Stimulated activated naive B cell treated with anti-CD40 and anti-IgM and Interleukin-4, amounts not matched to agents 10 μg/mL and 1 μg/mL and 100 μg/mL, for 72 hours (primary cell): ENCODE measurements at regions not wholly inside any gene's neighbourhood (a gene's known extent, or its start where the extent isn't known, plus 50 kb on each side); places are given as distances from the start of the nearest gene placed in this dataset.
"Not testable (repeated sequence)": the region's sequence is repeated elsewhere in the genome, so short reads cannot be mapped to it uniquely, and the experiment has no call there.

ENCODE experiments used
- ATAC-seq, 2 donors: fragments of 150-1000 bp; cut with Tn5 transposase; replicated peaks; 2 replicates each; pipeline ENCODE4 v1.10.0; 2021; ENCODE audit warnings: moderate library complexity in 1 of 2
- DNase-seq: peaks from one replicate; pipeline ENCODE4 v3.0.0; 2021
- H3K27ac Mint-ChIP-seq: one replicate; pipeline ENCODE4 v1.8.0; 2022; ENCODE audit warnings: mild to moderate bottlenecking, mixed read lengths
- H3K27me3 Mint-ChIP-seq, 2 donors: one replicate each; pipeline ENCODE4 v1.8.0; 2022; ENCODE audit warnings: mixed read lengths in 2 of 2
- H3K36me3 Mint-ChIP-seq, 2 donors: one replicate each; pipeline ENCODE4 v1.8.0; 2022; ENCODE audit warnings: mixed read lengths in 2 of 2, mild to moderate bottlenecking in 1 of 2
- H3K4me1 Mint-ChIP-seq, 2 donors: one replicate each; pipeline ENCODE4 v1.8.0; 2022; ENCODE audit warnings: mixed read lengths in 2 of 2, mild to moderate bottlenecking in 1 of 2
- H3K4me3 Mint-ChIP-seq, 2 donors: one replicate each; pipeline ENCODE4 v1.8.0; 2022; ENCODE audit warnings: mild to moderate bottlenecking in 2 of 2, mixed read lengths in 2 of 2, moderate library complexity in 1 of 2
- H3K9me3 Mint-ChIP-seq, 2 donors: one replicate each; pipeline ENCODE4 v1.8.0; 2022; ENCODE audit warnings: mixed read lengths in 2 of 2, mild to moderate bottlenecking in 1 of 2

DNA sequence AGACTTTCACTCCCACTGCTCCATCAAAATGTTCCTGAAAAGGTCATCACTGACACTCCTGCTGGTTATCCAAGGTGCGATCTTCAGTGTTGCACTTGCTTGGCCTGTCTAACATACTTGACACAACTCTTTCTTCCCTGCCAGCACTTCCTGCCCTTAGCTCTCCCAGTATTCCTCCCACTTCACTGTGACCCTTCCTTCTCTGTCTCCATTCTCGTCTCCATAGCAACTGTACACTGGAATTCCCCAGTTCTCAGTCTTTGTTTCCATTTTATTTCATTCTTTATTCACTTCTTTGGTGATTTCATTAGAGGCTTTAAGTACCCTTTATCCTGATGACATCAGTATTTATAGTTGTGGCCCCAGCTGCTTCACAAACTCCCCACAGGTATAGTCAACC is 333.0 kb downstream of the IRS1 start:
- Mint-ChIP-seq H3K4me1 (no peaks in the 10 kb centered on the region), H3K36me3 (no peaks in the 10 kb centered on the region), H3K27me3 (no peaks in the 10 kb centered on the region), H3K9me3 (peaks cover 6 to 7% of the 10 kb centered on the region in 2 donors), H3K4me3 (no peak overlapping the region), H3K27ac (no peak overlapping the region)
- no peak for ATAC-seq
- no peak for DNase-seq

DNA sequence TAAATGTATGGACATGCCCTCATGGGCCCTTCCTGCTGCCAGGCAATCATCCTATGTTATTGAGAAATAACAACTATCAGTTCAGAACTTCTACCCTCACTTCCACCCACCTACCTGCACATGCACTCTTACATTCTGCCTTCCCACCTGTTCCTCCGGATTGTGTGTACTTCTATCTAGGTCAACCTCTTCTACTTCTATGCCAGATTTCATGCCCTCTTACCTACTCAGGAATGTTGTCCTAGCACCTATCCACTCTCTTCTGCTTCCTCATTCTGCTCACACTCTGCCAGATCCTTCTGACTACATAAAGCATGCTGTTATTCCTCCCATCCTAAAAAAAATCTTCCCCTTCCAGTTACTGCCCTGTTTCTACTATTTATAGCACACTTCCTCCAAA is 333.5 kb downstream of the IRS1 start:
- DNase-seq (no peak), ATAC-seq (no peak)
- Mint-ChIP-seq H3K4me3 (no peak overlapping the region), H3K27ac (no peak overlapping the region), H3K27me3 (no peaks in the 10 kb centered on the region), H3K36me3 (no peaks in the 10 kb centered on the region), H3K4me1 (no peaks in the 10 kb centered on the region), H3K9me3 (peaks cover 6 to 7% of the 10 kb centered on the region in 2 donors)

DNA sequence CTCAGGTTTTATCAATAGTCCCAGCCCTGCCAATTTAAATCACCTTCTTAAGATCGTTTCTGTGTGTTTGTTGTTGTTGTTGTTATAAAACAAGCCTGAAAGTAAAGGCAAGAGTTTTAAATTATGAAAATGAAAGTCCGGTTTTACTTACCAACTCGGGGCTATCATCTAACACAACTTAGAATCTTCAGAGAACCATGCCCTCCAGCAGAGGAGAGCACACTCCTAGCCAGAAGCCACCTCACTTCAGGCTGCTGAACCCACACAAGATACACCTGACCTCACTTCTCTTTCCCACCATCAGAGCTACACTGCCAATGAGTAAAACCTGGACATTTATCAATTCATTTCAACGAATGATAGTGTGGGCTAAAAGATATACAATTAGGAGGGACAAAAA is 335.2 kb downstream of the IRS1 start:
- no peaks in the 10 kb centered on the region for H3K36me3 Mint-ChIP-seq
- no peak overlapping the region for H3K4me3 Mint-ChIP-seq
- H3K27me3 Mint-ChIP-seq, result no peaks in the 10 kb centered on the region
- no peak overlapping the region for H3K27ac Mint-ChIP-seq
- no peak for ATAC-seq
- DNase-seq, result no peak
- peaks cover 6 to 7% of the 10 kb centered on the region in 2 donors for H3K9me3 Mint-ChIP-seq
- no peaks in the 10 kb centered on the region for H3K4me1 Mint-ChIP-seq

DNA sequence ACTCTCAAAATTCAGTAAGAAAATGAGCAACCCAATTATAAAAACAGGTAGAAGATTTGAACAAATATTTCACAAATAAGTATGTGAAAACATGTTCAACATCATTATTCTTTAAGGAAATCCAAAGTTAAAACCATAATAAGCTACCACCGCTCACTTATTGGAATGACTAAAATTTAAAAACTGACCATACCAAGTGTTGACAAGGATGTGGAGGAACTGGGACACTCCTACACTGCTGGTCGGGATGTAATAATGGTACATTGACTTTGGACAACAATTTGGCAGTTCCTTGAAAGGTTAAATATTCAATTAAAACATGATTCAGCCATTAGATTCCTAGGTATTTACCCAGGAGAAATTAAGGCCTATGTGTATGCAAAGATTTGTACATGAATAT is 336.5 kb downstream of the IRS1 start:
- Mint-ChIP-seq H3K4me3 (no peak overlapping the region), H3K36me3 (no peaks in the 10 kb centered on the region), H3K9me3 (peaks cover 6 to 7% of the 10 kb centered on the region in 2 donors), H3K27me3 (no peaks in the 10 kb centered on the region), H3K27ac (no peak overlapping the region), H3K4me1 (no peaks in the 10 kb centered on the region)
- DNase-seq (no peak), ATAC-seq (no peak)

DNA sequence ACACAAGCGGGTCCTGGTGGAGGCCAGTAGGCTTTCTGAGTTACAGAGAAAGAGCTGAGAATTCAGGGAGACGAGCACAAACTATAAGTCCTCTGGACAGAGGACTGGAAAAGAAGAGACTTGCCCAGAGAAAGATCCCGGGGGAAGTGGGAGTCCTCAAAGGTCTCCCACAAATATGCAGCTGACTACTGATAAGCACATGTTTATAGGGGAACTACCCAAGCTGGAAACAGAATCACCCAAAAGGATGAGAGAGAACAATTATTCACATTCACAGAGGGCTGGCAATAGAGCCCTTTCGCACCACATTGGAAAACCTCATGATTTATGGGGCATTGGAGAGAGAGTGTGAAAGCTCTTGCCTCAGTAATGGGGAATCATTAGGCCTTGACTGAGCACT is 337.6 kb downstream of the IRS1 start:
- Mint-ChIP-seq H3K4me1 (no peaks in the 10 kb centered on the region), H3K4me3 (no peak overlapping the region), H3K27ac (no peak overlapping the region), H3K9me3 (peaks cover 6 to 7% of the 10 kb centered on the region in 2 donors), H3K36me3 (no peaks in the 10 kb centered on the region), H3K27me3 (no peaks in the 10 kb centered on the region)
- DNase-seq (no peak), ATAC-seq (no peak)

DNA sequence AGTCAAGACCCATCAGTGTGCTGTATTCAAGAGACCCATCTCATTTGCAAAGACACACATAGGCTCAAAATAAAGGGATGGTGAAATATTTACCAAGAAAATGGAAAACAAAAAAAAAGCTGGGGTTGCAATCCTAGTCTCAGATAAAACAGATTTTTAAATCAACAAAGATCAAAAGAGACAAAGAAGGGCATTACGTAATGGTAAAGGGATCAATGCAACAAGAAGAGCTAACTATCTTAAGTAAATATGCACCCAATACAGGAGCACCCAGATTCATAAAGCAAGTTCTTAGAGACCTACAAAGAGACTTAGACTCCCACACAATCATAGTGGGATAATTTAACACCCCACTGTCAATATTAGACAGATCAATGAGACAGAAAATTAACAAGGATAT is 343.5 kb downstream of the IRS1 start:
- not testable (repeated sequence) for H3K4me3 Mint-ChIP-seq, H3K9me3 Mint-ChIP-seq, H3K36me3 Mint-ChIP-seq, DNase-seq, ATAC-seq, H3K4me1 Mint-ChIP-seq, H3K27ac Mint-ChIP-seq
- peaks cover 23 to 28% of the 10 kb centered on the region in 2 donors for H3K27me3 Mint-ChIP-seq

- no peak for ATAC-seq
- no peak overlapping the region for H3K4me3 Mint-ChIP-seq
- no peaks in the 10 kb centered on the region for H3K4me1 Mint-ChIP-seq
- H3K9me3 Mint-ChIP-seq, result peaks cover 6 to 7% of the 10 kb centered on the region in 2 donors
- peaks cover 23 to 28% of the 10 kb centered on the region in 2 donors for H3K27me3 Mint-ChIP-seq
- H3K36me3 Mint-ChIP-seq, result no peaks in the 10 kb centered on the region
- no peak for DNase-seq
- H3K27ac Mint-ChIP-seq, result no peak overlapping the region
These were observed 346.9 kb downstream of the IRS1 start for GRCh38 chr2:226452768-226453167.

GRCh38 chr2:226451486-226451885 is 348.1 kb downstream of the IRS1 start:
- H3K27me3 Mint-ChIP-seq, result peaks cover 20 to 24% of the 10 kb centered on the region in 2 donors
- no peak for DNase-seq
- H3K36me3 Mint-ChIP-seq, result no peaks in the 10 kb centered on the region
- no peak overlapping the region for H3K27ac Mint-ChIP-seq
- H3K9me3 Mint-ChIP-seq, result peaks cover 6% of the 10 kb centered on the region in 2 donors
- no peak overlapping the region for H3K4me3 Mint-ChIP-seq
- ATAC-seq, result no peak
- no peaks in the 10 kb centered on the region for H3K4me1 Mint-ChIP-seq

DNA sequence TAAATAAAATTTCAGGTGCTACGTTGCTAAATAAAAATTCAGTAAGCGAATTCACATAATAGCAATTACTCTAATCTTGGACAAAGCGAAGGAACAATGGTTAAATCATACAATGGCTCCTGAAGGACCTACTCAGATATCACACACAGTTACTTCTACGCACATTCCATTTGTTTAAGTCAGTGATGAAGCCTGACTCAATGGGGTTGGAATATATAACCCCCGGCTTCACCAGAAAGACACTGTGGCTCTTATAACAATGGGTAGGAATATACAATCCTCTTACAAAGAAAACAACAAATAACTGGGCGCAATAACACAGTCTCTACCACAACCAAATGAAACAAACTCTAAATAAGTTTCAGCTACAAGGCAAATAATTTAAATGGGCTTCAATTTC is 349.5 kb downstream of the IRS1 start:
- no peaks in the 10 kb centered on the region for H3K4me1 Mint-ChIP-seq
- DNase-seq (no peak), ATAC-seq (no peak)
- no peak overlapping the region for H3K4me3 Mint-ChIP-seq
- no peaks in the 10 kb centered on the region for H3K36me3 Mint-ChIP-seq
- peaks cover 12% of the 10 kb centered on the region in 2 donors for H3K27me3 Mint-ChIP-seq
- peaks cover 5 to 6% of the 10 kb centered on the region in 2 donors for H3K9me3 Mint-ChIP-seq
- H3K27ac Mint-ChIP-seq, result no peak overlapping the region

DNA sequence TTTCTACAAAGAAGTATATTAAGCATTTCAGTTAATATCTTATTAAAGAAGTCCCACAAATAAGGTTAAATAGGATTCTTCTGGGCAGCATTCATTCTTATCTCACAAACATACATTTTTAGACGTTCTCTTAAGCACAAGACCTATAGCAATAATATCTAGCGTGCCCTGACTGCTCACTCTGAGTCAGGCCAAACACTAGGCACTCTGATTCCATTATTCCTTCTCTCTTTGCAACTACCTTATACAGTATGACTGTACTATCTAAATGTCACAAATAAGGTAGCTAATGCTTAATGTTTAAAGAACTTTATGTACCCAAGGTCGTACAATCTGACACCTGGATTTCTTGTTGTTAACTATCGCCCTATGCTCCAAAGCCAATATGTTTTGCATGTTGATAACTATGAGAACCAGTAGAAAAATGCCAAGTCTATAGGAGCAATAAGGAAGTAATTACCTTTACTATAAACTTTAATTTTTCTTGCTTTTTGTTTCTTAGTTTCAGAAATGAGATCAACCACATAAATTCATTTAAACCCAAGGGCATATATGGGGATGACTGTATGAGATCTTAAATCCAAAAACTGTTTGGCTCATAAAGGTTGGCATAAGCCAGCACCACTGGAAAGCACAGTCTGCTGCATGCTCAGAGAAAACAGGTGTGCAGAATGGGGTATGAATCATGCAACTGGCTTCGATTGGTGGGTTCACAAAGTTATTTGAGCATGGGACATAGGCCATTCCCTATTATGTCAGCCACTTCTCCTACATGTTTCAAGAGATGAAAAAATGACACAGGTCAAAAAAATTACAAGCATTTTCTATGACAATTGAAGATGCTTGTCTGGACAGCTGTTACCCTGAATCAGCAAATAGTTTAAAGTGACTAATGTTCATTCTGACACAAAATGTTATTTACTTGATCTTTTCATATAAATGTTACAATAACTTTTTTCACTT is 352.0 kb downstream of the IRS1 start:
- H3K27ac Mint-ChIP-seq, result no peak overlapping the region
- no peaks in the 10 kb centered on the region for H3K36me3 Mint-ChIP-seq
- no peak overlapping the region for H3K4me3 Mint-ChIP-seq
- peaks cover 3 to 6% of the 10 kb centered on the region in 2 donors for H3K27me3 Mint-ChIP-seq
- H3K9me3 Mint-ChIP-seq, result peaks cover 4 to 6% of the 10 kb centered on the region in 2 donors
- no peaks in the 10 kb centered on the region for H3K4me1 Mint-ChIP-seq
- no peak for DNase-seq
- no peak for ATAC-seq

DNA sequence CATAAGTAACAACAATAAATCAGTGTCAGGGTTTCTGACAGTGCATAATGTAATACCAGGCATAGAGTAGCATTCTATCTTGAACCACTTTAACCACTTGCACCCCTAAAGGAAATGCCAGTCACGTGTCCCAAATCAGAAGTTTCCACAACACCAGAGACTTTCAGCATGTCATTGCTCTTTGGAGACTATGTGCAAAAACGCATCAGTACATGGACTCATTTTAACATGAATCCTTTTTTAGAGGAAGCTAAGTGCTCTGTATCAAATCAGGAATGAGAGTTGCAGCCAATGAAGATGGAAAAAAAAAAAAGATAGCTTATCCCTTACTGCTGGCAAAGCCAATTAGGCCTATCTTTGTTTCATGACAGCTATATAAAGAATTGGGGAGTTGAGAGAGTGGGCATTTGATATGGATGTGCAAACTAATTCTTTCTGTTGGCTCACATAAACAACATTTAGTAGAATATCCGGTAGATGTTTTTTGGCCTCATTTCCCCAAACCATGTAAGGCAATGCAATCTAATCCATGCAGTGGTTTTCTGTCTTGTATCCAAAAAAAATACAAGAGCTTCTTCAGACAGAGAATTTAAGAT is 353.1 kb downstream of the IRS1 start:
- no peaks in the 10 kb centered on the region for H3K36me3 Mint-ChIP-seq
- no peak overlapping the region for H3K4me3 Mint-ChIP-seq
- H3K27ac Mint-ChIP-seq, result no peak overlapping the region
- ATAC-seq (no peak), DNase-seq (no peak)
- peaks cover 3 to 9% of the 10 kb centered on the region in 2 donors for H3K27me3 Mint-ChIP-seq
- no peaks in the 10 kb centered on the region for H3K9me3 Mint-ChIP-seq
- H3K4me1 Mint-ChIP-seq, result no peaks in the 10 kb centered on the region

- DNase-seq, result no peak
- peaks cover 6 to 9% of the 10 kb centered on the region in 2 donors for H3K27me3 Mint-ChIP-seq
These were observed 354.3 kb downstream of the IRS1 start for GRCh38 chr2:226445216-226445861.

DNA sequence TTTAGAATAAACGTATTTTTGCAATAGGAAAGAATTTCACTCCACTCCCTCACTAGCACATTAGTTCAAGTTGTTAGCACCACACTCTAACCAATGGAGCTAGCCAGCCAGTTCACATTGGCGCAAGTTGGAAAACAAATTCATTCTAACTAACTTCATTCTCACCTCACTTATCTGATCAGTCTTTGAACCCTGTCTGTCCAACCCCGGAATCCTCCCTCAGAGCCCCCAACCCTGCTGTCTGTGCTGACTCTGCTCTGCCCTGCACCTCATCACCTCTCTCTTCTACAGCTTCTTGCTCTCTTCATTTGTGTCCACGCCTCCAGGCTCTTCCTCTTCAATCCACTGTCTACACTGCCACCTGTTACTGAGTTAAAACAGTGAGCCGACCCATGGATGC is 356.5 kb downstream of the IRS1 start:
- ATAC-seq (no peak), DNase-seq (no peak)
- Mint-ChIP-seq H3K36me3 (no peaks in the 10 kb centered on the region), H3K27ac (no peak overlapping the region), H3K4me3 (no peak overlapping the region), H3K27me3 (peaks cover 6 to 9% of the 10 kb centered on the region in 2 donors), H3K9me3 (no peaks in the 10 kb centered on the region), H3K4me1 (no peaks in the 10 kb centered on the region)

More at GRCh38 chr2:226445216-226445861, 354.3 kb downstream of the IRS1 start:
- H3K36me3 Mint-ChIP-seq, result no peaks in the 10 kb centered on the region
- H3K9me3 Mint-ChIP-seq, result no peaks in the 10 kb centered on the region
- H3K4me1 Mint-ChIP-seq, result no peaks in the 10 kb centered on the region
- no peak for ATAC-seq
- no peak overlapping the region for H3K27ac Mint-ChIP-seq
- no peak overlapping the region for H3K4me3 Mint-ChIP-seq

GRCh38 chr2:226440127-226440918 is 359.3 kb downstream of the IRS1 start:
- H3K27me3 Mint-ChIP-seq, result peaks cover 21 to 26% of the 10 kb centered on the region in 2 donors
- no peak overlapping the region for H3K4me3 Mint-ChIP-seq
- ATAC-seq, result no peak
- H3K27ac Mint-ChIP-seq, result no peak overlapping the region
- DNase-seq, result no peak
- no peaks in the 10 kb centered on the region for H3K36me3 Mint-ChIP-seq
- no peaks in the 10 kb centered on the region for H3K4me1 Mint-ChIP-seq
- H3K9me3 Mint-ChIP-seq, result no peaks in the 10 kb centered on the region
